ENCODE measurements at regions not wholly inside any gene's neighbourhood (a gene's known extent, or its start where the extent isn't known, plus 50 kb on each side); places are given as distances from the start of the nearest gene placed in this dataset.
"Not testable (repeated sequence)": the region's sequence is repeated elsewhere in the genome, so short reads cannot be mapped to it uniquely, and the experiment has no call there.

DNA sequence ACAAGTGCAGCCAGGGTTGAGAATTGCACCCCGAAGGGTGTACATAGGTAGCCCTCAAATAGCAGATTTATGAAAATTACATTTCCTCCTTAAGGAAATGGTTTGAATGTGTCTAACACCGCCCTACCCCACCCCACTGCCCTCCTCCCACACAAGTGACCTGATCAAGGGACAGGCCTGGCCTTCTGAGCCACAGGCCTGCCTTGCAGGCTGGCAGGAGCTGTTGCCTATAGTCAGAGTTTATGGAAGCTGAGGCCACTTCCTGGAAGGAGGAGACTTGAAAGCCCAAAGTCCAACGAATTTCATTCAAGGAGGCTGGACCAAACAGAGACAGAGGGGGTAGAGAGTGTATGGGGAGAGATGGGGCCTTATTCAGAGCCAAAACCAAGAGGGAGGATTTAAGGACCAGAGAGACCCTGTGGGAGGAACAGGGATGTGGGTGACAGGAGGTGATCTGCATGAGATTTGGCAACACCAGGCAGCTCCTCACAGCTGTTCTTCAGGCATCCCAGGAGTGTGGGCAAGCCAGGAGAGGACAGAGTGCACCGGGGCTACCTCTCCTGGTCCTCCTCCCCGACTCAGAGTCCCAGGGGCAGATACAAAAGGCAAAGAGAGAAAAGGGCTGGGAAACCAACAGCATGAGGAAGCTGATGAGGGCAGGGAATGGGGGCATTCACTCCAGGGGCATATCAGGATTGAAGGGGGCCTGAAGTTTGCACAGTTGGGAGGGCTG, 100.4 kb upstream of the HES1 start:
- DNase-seq = no peak

DNA sequence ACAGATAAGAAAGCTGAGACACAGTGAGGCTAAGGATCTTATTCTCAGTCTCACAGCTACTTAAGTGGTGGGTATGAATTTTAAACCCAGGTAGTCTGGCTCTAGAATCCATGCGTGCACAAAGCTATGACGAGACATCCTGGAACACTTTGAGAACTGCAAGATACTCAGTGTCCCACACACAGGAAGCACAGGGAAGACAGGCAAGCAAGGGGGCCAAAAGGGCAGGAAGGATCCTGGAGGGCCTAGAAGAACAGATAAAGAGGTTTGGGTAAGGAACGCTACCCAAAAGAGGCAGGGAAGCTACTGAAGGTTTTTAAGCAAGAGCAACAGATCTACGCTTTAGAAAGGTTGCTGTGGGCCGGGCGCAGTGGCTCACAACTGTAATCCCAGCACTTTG, 99.1 kb upstream of the HES1 start:
- no peak for DNase-seq

DNA sequence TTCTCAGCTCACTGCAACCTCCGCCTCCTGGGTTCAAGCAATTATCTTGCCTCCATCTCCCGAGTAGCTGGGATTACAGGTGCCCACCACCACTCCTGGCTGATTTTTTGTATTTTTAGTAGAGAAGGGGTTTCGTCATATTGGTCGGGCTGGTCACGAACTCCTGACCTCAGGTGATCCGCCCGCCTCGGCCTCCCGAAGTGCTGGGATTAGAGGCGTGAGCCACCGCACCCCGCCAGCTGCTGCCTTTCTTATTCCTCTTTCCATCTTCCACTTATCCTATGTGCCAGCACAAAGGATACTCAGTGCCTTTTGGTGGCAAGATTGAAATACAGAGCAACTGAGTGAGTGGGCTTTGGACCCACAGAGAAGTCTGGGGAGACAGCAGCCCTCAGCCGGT, 97.6 kb upstream of the HES1 start:
- not testable (repeated sequence) for DNase-seq

DNA sequence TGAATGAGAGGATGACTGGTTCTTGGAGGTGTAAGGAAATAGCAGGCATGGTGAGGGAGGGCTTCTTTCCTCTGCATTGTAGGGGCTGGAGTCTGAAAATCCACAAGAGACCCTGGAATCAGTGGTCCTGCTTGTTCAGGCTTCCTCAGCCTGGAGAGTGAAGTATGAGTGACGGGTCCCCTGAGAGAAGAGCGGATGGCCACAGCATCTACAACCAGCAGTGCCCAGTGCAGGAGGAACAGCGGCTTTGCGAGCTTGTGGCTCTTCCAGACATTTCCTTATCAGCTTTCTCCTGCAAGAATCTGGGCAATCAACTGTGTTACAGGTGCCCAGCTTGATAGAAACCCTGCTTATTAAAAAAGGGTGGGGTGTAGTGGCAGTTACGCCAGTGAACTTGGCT, 97.0 kb upstream of the HES1 start:
- DNase-seq = no peak

DNA sequence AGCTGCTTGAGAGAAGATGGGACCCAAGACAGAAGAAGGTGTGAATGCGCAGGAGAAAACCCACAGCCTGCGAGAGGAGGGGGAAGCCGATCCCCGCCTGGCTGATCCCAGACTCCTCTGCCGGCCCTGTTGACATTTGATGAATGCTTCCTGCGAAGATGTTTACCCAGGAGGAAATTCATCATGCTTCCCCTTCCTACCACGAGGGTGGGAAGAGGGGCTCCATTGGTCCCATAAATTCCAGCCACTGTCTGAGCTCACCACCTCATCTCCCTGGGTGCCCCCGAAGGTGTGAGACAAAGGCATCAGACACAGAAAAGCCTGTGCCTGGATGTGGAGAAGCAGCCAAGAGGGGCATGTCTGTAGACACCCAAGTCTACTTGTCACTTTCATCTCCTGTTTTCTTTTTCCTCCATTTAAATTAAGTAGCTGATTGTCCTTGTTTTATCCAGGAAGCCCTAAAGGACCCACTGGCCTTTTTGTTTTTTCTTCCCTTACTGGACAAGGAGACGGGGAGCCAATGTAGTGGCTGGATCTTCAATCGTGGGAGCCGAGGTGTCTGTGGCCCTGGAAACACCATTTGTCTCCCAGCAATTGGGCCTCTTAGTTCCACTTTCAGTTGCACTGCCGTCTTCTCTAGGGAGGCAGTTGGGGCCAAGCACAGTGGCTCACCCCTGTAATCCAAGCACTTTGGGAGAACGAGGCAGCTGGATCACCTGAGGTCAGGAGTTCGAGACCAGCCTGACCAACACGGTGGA, 95.3 kb upstream of the HES1 start:
- no peak for DNase-seq

DNA sequence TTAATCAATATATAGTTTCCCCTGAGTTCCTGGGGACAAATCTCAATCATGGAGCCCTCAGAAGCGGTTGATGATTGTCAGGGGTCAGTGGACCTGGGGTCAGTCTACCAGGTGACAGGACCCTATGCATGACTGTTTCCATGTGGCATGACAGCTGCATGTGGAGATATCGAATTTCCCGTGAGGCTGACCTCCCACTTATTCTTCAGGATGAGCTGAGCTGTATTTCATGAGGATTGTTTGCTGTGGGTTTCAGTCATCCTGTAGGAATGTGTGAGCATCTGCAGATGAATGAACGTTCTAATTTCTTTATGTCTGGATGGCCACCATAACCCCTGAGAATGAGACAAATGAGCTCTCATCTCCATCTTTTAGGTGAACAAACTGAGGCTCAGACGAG, 93.0 kb upstream of the HES1 start:
- no peak for DNase-seq

DNA sequence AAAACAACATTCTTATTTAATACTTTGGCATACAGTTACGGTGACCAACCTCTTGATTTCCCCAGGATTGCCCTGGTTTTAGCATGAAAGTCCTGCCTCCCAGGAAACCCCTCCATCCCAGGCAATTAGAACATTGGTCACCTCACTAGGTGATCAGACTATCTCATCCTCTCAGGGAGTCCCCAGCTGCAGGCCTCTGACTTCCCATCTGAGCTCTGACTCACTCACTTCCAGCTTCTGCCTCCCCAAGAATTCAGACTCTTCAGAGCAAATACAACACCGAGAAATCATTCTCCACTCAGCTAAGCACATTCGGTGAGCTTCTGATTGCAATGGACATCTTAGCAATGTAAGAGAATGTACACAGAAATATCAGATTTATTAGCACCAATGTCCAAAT, 92.4 kb upstream of the HES1 start:
- DNase-seq = no peak

DNA sequence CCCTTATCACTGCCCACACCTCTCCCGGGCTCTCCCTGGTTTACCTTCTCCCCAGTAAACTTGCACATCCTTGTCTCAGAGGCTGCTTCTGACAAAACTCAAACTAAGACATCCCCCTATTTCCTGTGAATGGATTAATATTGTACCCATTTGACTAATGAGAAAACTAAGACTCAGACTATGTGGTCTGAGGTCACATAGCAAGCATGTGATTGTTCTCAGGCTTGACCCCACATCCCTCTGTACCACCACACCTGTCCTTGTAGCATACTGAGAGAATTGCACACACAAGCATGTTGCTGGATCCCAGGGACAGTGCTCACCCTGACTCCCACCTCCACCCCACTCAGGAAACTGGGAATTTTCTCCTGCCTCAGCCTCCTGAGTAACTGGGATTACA, 90.7 kb upstream of the HES1 start:
- no peak for DNase-seq

DNA sequence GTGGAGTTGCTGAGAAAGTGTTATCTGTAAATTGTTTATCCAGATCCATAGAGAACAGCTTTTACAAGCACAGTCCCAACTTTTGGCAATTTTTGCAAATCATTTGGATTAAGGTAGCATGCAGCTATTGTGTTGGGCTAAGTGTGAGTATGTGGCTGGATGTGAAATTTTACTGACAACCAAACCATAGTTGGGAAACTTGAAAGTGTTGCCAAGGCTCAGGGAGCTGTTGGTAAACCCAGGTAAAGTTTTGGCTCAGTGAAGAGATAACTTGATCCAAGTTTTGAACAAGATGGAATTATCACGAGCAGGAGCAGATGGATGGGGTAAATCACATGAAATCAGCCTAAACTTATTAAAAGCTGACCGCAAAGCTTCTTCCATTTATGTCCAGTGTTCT, 90.0 kb upstream of the HES1 start:
- DNase-seq = no peak

DNA sequence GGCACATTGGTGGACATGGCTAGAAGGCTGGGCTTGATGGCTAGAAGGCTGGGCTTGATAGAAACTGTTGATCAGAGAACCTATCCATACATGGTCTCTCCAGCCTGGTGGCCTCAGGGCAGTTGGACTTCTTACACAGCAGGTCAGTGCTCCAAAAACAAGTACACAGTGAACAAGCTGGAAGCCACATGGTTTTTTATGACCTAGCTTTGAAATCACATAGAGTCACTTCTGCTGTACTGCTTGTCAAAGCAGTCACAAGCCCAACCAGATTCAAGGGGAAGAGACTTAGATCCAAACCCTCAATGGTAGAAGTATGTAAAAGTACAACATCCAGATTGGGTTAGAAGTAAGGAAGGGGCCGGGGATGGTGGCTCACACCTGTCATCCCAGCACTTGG, 89.4 kb upstream of the HES1 start:
- no peak for DNase-seq

DNA sequence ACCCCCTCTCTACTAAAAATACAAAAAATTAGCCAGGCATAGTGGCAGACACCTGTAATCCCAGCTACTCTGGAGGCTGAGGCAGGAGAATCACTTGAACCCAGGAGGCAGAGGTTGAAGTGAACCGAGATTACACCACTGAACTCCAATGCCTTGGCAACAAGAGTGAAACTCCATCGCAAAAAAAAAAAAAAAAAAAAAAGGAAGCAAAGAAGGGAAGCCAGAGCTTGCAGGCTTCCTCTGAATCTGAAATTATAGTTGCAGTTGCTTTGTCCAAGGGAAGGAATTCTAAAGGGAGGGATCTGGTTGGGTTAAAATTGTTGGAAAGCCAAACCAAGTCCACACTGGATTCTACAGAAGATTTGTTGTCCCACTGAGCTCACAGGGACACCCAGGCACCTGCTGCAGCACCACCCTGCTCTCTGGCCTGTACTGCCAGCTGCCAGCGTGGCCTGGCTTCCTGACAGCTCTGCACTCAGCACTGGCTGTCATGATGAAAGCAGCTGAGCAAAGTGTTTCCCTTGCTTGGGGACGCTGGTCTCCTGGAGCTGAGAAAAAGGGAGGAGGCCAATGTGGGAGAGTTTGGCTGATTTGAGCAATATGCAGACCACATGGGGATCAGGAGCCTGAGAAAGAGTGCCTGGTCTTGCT, 88.8 kb upstream of the HES1 start:
- DNase-seq = peak in 50 of 56 donors; percentile 14 to 82 (median 54)

DNA sequence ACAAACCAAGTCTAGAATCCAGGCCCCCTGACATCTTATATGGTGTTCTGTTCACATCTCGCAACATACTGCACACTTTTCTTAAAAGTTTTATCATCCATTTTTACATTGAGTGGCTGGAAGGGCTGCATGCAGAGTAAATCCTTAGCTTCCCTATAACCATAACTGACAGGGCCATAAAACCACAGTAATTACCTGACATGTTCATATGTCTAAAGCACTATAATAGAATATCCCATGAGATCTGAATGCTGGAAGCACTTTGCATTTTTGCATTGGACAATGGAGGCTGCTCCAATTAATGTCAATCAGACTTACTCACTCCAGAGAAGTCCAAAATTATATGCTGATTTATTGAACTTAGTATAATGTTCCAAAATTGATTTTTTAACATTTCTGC, 86.6 kb upstream of the HES1 start:
- no peak for DNase-seq

DNA sequence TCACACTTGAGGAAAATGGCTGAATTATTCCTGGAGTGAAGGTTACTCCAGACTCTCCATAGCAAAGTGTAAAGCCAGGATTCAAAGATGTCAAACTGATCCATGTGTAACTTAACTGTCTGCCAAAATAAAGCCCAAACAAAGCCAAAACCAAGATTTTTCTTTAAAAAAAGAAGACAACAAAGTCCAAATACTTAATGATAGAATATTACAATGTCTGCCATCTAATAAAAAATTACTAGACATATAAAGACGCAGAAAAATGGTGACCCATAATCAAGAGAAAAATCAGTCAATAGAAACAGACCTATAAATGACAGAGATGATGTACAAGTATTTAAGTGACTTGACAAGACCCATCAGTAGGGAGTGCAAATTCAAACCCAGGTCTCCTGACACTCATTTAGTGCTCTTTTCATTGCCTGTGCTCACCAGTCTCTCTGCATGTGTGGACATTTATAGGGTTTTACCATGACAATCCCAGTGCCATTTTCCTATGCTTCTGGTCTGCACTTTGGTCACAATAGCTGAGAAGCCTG, 85.1 kb upstream of the HES1 start:
- no peak for DNase-seq

DNA sequence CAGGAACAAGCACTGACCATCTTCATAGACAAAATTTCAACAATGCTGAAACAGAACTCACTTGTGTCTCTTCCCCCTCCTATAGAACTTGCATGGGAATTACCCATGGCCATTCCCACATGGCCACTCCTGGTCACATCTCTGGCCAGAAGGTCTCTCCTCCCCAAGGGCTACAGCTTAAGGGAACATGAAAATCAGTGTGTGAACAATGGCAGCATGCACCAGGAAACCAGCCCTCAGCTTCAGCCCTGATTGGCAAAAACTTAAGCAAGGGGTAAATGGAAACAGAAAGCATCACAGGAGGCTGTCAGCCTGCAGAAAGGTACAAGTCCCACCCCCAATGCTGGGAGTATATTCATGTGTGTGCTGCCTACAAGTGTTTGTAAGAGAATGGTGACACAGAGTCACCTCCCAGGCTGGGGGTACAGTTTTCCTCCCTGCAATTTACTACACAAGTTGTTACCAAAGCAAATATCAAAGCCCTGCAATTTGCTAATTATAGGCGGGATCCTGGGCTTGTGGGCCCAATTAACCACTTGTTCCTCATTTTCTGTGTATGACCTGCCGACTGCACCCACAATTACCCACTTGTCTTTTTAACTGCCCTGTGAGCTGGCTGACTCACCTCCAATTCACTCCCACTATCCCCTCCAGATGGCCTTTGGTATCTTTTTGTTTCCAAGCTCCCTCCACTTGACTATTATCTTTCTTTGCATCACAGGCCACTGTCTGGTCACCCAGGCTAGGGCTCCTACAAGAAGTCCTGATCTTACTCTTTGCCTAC, 84.4 kb upstream of the HES1 start:
- no peak for DNase-seq

DNA sequence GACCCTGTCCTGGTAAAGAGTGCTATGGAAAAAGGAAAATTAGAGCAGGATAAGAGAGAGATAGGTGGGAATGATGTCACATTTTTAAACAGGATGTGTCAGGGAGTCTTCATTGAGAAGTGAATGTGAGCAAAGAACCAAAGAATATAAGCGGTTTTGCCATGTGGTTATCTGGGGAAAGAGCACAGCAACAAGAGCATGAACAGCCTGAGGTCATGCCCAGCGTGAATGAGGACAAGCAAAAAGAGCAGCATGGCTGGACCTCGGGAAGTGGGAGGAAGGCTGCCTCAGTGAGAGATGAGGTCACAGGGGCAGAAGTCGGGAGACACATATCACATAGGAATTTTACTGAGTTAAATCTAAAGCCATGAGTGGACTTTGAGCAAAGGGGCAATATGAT, 82.8 kb upstream of the HES1 start:
- DNase-seq = no peak

DNA sequence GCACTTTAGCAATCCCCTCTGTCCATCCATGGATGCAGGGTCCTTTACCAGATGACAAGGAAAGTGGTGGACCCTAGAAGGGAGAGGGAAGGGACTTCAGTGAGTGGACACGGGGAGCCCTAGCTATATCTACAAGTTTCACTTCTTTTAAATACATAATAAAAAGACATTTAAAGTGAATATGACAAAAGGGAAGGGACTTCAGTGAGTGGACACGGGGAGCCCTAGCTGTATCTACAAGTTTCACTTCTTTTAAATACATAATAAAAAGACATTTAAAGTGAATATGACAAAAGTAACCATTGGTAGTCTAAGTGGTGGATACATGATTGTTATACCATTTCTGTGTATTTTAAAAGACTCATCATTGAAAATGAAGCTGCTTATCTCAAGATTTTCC, 81.9 kb upstream of the HES1 start:
- no peak for DNase-seq

DNA sequence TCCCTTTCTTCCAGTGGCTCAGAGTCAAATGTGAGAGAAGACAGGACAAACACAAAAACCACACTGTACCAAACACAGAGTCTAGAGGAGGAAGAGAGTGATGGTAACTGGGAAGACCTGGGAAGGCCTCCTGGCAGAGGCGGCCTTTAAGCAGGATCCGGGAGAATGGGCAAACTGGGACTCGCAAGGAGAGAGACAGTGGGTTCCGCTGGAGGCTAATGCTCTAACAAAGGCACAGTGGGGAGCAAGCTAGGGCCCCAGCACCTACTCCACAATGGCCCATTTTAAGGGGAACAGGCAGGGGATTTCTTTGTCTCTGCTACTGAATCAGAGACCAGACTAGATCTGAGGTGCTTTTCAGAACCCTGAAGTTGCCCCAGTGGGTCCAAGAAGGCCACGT, 81.4 kb upstream of the HES1 start:
- no peak for DNase-seq

DNA sequence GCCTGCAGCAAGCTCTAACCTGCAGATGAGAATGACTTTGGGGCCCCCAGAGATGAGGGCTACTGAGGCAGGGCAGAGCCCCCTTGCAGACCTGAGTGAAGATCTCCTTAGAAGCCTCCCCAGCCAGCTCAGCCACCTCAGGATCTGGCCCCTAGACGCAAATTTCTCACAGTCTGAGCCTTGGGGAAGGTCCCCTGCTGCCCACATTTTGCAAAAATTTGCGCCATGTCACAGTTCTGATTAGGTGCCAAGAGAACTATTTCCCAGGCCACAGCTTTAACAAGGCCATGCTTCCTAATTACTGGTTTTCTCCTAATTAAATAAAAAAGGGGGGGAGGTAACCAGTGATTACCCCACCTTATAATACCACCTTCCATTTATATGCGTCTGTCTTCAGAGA, 81.0 kb upstream of the HES1 start:
- DNase-seq = no peak

DNA sequence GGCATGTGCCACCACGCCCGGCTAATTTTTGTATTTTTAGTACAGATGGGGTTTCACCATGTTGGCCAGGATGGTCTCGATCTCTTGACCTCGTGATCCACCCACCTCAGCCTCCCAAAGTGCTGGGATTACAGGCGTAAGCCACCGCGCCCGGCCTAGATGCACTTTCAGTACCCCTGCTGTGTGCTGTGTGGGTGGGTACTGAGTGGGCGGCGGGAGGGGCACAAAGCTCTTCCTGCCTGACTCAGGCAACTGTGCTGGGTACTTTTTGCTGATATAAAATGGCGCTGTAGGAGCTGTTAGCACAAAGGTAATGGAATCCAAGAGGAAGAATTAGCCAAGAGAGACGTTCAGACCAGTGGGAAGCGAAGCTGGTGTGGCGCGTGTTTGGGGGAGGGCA, 79.6 kb upstream of the HES1 start:
- not testable (repeated sequence) for DNase-seq

DNA sequence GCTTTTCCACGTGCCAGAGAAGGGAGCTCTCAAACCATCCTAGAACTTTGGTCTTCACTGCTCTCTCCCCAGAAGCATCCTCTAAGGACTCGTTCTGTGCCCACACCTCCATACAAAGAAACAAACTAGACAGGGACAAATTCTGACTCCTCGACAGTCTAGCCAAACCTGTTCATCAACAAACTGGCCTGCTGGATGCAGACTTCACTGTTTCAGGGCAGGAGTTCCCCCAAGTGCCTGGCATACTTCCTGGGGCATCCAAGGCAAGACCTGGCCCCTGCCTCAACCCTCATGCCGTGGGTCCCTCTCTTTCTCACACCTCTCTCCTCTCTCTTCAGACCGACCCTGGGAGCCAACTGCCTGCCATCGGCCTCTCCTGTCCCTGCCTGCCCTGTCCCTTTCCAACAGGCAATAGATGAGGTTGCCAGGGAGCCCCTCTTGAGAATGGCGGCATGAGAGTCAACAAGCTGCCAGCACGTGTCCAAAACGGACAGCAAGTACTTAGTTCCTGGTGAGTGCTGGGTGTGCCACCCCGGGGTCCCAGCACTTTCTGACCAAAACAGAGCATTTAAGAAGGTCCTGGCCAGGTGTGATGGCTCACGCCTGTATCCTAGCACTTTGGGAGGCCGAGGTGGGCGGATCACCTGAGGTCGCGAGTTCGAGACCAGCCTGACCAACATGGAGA, 79.1 kb upstream of the HES1 start:
- DNase-seq = no peak

DNA sequence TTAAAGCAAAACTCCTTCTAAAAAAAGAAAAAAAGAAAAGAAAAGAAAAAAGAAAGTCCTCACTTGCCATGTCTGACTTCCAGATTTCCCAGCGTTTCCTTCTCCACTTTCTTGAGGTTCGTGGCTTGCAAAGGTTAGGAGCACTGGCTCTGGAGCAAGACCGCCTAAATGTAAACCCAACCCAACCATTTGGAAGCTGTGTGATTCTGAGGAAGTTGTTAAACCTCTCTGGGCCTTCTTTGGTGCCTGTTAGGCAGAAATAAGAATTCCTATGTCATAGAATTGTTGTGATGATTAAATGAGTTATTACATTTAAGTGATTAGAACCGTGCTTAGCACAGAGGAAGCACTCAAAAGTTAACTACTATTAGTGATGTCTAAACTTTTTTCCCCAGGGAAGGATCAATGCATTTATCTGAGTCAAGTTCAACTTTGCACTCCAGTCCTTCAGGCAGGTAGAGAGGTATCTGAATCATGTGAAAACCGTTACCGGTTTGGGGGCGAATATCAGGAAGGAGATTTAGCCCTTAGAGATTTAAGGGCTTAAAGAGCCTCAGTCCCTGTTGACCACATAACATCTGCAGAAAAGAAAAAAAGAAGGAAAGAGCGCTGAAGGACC, 78.3 kb upstream of the HES1 start:
- no peak for DNase-seq

Data from amygdala (tissue), 56 donors.